HEK293T (cell line): ENCODE measurements at regions not wholly inside any gene's neighbourhood (a gene's known extent, or its start where the extent isn't known, plus 50 kb on each side); places are given as distances from the start of the nearest gene placed in this dataset.

Experiments
- ARNT ChIP-seq: fragments of 450-650 bp; IDR thresholded peaks from 2 replicates; pipeline ENCODE4 v1.6.1; 2017; ENCODE audit warnings: mild to moderate bottlenecking
- BHLHE40 ChIP-seq: fragments of 450-650 bp; IDR thresholded peaks from 2 replicates; pipeline ENCODE4 v1.6.1; 2016; ENCODE audit warnings: mild to moderate bottlenecking, moderate library complexity, borderline replicate concordance
- CTBP1 ChIP-seq: fragments of 450-650 bp; IDR thresholded peaks from 2 replicates; pipeline ENCODE4 v1.6.1; 2016; ENCODE audit warnings: borderline replicate concordance
- ELF4 ChIP-seq: fragments of 450-650 bp; IDR thresholded peaks from 2 replicates; pipeline ENCODE4 v1.6.1; 2017; ENCODE audit warnings: antibody characterized with exemption
- FOXA1 ChIP-seq: fragments of 450-650 bp; IDR thresholded peaks from 2 replicates; pipeline ENCODE4 v1.6.1; 2016; ENCODE audit warnings: mild to moderate bottlenecking
- FOXK2 ChIP-seq: fragments of 450-650 bp; IDR thresholded peaks from 2 replicates; pipeline ENCODE4 v1.6.1; 2016; ENCODE audit warnings: mild to moderate bottlenecking
- FOXM1 ChIP-seq: fragments of 450-650 bp; IDR thresholded peaks from 2 replicates; pipeline ENCODE4 v1.6.1; 2017; ENCODE audit warnings: mild to moderate bottlenecking, borderline replicate concordance
- HDGF ChIP-seq: fragments of 450-650 bp; IDR thresholded peaks from 2 replicates; pipeline ENCODE4 v1.6.1; 2017; ENCODE audit warnings: antibody characterized with exemption, borderline replicate concordance
- PKNOX1 ChIP-seq: fragments of 450-650 bp; IDR thresholded peaks from 2 replicates; pipeline ENCODE4 v1.6.1; 2016
- SP1 ChIP-seq: fragments of 450-650 bp; IDR thresholded peaks from 2 replicates; pipeline ENCODE4 v1.6.1; 2017
- SUZ12 ChIP-seq: fragments of 450-650 bp; IDR thresholded peaks from 2 replicates; pipeline ENCODE4 v1.6.1; 2016; ENCODE audit warnings: mild to moderate bottlenecking
- TARDBP ChIP-seq: fragments of 450-650 bp; IDR thresholded peaks from 2 replicates; pipeline ENCODE4 v1.6.1; 2016

- TF ChIP-seq PKNOX1 (no peak), FOXK2 (no peak), SP1 (no peak), ARNT (no peak), SUZ12 (no peak), TARDBP (no peak), FOXA1 (no peak), ELF4 (no peak), FOXM1 (no peak), HDGF (no peak), BHLHE40 (no peak), CTBP1 (no peak)
Measured at GRCh38 chr5:28117273-28117672, 1078.9 kb upstream of the CDH9 start.
